LNCAP (cell line): ENCODE measurements at regions not wholly inside any gene's neighbourhood (a gene's known extent, or its start where the extent isn't known, plus 50 kb on each side); places are given as distances from the start of the nearest gene placed in this dataset.

Experiments
- CTCF ChIP-seq: fragments of 450-650 bp; IDR thresholded peaks from 2 replicates; pipeline ENCODE4 v1.5.1; 2017; ENCODE audit warnings: mild to moderate bottlenecking

GRCh38 chr1:30299393-30299792 is 424.0 kb downstream of the MATN1 start:
- no peak for TF ChIP-seq CTCF

- no peak for TF ChIP-seq CTCF
Measured at GRCh38 chr1:30295674-30296073, 427.7 kb downstream of the MATN1 start.

GRCh38 chr1:30295266-30295665 is 428.1 kb downstream of the MATN1 start:
- TF ChIP-seq CTCF = no peak

- no peak for TF ChIP-seq CTCF
Measured at GRCh38 chr1:30294508-30294907, 428.9 kb downstream of the MATN1 start.

GRCh38 chr1:30292451-30292850 is 430.9 kb downstream of the MATN1 start:
- TF ChIP-seq CTCF = no peak

- no peak for TF ChIP-seq CTCF
Measured at GRCh38 chr1:30291526-30291925, 431.9 kb downstream of the MATN1 start.

GRCh38 chr1:30290581-30290980 is 432.8 kb downstream of the MATN1 start:
- no peak for TF ChIP-seq CTCF

- TF ChIP-seq CTCF = no peak
Measured at GRCh38 chr1:30287976-30288375, 435.4 kb downstream of the MATN1 start.
